IPS DF 19.7 (cell line): ENCODE measurements at regions not wholly inside any gene's neighbourhood (a gene's known extent, or its start where the extent isn't known, plus 50 kb on each side); places are given as distances from the start of the nearest gene placed in this dataset.

Experiments
- DNase-seq: peaks from one replicate; pipeline ENCODE4 v3.0.0-alpha.2; 2013; ENCODE audit warnings: low read depth, low spot score

- DNase-seq, result no peak
Measured at GRCh38 chr20:52736507-52736906, 235.7 kb upstream of the TSHZ2 start.

- DNase-seq, result peak; percentile 47
Measured at GRCh38 chr20:52731093-52731492, 241.1 kb upstream of the TSHZ2 start.

GRCh38 chr20:52727740-52728456 lies 244.3 kb upstream of the TSHZ2 start:
- no peak for DNase-seq

GRCh38 chr20:52724541-52724940 lies 247.6 kb upstream of the TSHZ2 start:
- no peak for DNase-seq

- DNase-seq, result no peak
Measured at GRCh38 chr20:52722926-52723688, 249.1 kb upstream of the TSHZ2 start.

GRCh38 chr20:52708137-52708536 lies 264.0 kb upstream of the TSHZ2 start:
- no peak for DNase-seq

GRCh38 chr20:52704553-52704952 lies 267.6 kb upstream of the TSHZ2 start:
- DNase-seq, result no peak

- no peak for DNase-seq
Measured at GRCh38 chr20:52688345-52688744, 283.8 kb upstream of the TSHZ2 start.

GRCh38 chr20:52684905-52685304 lies 287.3 kb upstream of the TSHZ2 start:
- DNase-seq, result no peak

GRCh38 chr20:52684176-52684575 lies 288.0 kb upstream of the TSHZ2 start:
- DNase-seq, result no peak

- no peak for DNase-seq
Measured at GRCh38 chr20:52683761-52684160, 288.4 kb upstream of the TSHZ2 start.

- DNase-seq, result no peak
Measured at GRCh38 chr20:52682237-52682636, 289.9 kb upstream of the TSHZ2 start.

- no peak for DNase-seq
Measured at GRCh38 chr20:52681288-52681687, 290.9 kb upstream of the TSHZ2 start.

GRCh38 chr20:52677216-52677615 lies 294.9 kb upstream of the TSHZ2 start:
- DNase-seq, result no peak

GRCh38 chr20:52676283-52676995 lies 295.7 kb upstream of the TSHZ2 start:
- DNase-seq, result no peak

- DNase-seq, result no peak
Measured at GRCh38 chr20:52675375-52675774, 296.8 kb upstream of the TSHZ2 start.

GRCh38 chr20:52668626-52669025 lies 303.5 kb upstream of the TSHZ2 start:
- DNase-seq, result no peak

GRCh38 chr20:52667358-52667757 lies 304.8 kb upstream of the TSHZ2 start:
- no peak for DNase-seq

GRCh38 chr20:52665441-52665840 lies 306.7 kb upstream of the TSHZ2 start:
- no peak for DNase-seq

- DNase-seq, result no peak
Measured at GRCh38 chr20:52655395-52655794, 316.8 kb upstream of the TSHZ2 start.

- DNase-seq, result no peak
Measured at GRCh38 chr20:52654567-52654966, 317.6 kb upstream of the TSHZ2 start.

- DNase-seq, result no peak
Measured at GRCh38 chr20:52652271-52652670, 319.9 kb upstream of the TSHZ2 start.

- DNase-seq, result no peak
Measured at GRCh38 chr20:52649727-52650126, 322.4 kb upstream of the TSHZ2 start.
